ENCODE measurements at regions not wholly inside any gene's neighbourhood (a gene's known extent, or its start where the extent isn't known, plus 50 kb on each side); places are given as distances from the start of the nearest gene placed in this dataset.

- H3K27me3 ChIP-seq (ENCODE audit: insufficient read depth, low read length), result no peaks in the 10 kb centered on the region
- TF ChIP-seq EZH2 (IDR thresholded peaks at IDR 0.05; ENCODE audit: insufficient read depth, low read length) (no peak), CTCF (IDR thresholded peaks at IDR 0.05; ENCODE audit: insufficient read depth, low read depth, low read length) (no peak)
- Mint-ChIP-seq H3K9me3 (ENCODE audit: unreplicated experiment) (no peaks in the 10 kb centered on the region), H3K27me3 (ENCODE audit: low read depth, unreplicated experiment) (no peaks in the 10 kb centered on the region), H3K27ac (ENCODE audit: unreplicated experiment) (no peak overlapping the region), H3K4me3 (ENCODE audit: unreplicated experiment) (no peak overlapping the region), H3K36me3 (ENCODE audit: low read depth, unreplicated experiment) (no peaks in the 10 kb centered on the region), H3K4me1 (ENCODE audit: low read depth, unreplicated experiment) (peaks cover 16% of the 10 kb centered on the region)
- no peaks in the 10 kb centered on the region for H3K79me2 ChIP-seq (ENCODE audit: insufficient read depth, low read length)
- H3K9ac ChIP-seq (ENCODE audit: low read length), result no peak overlapping the region
- H3K36me3 ChIP-seq (ENCODE audit: insufficient read depth, low read length), result no peaks in the 10 kb centered on the region
- no peak overlapping the region for H3K4me3 ChIP-seq (ENCODE audit: insufficient read depth, low read depth, low read length)
- DNase-seq (ENCODE audit: low read depth) (no peak), FAIRE-seq (no peak)
- no peaks in the 10 kb centered on the region for H4K20me1 ChIP-seq (ENCODE audit: insufficient read depth, low read length)
- H3K4me2 ChIP-seq (ENCODE audit: low read length), result no peak overlapping the region
- H3K9me3 ChIP-seq (ENCODE audit: insufficient read depth, low read depth, low read length), result no peaks in the 10 kb centered on the region
- H3K4me1 ChIP-seq (ENCODE audit: insufficient read depth, low read length), result no peaks in the 10 kb centered on the region
- H2AFZ ChIP-seq (ENCODE audit: low read depth, low read length), result no peak overlapping the region
- no peak overlapping the region for H3K27ac ChIP-seq (ENCODE audit: low read depth, low read length)
Observed at GRCh38 chr5:104298518-104298917, 735.9 kb upstream of the NUDT12 start.

DNA sequence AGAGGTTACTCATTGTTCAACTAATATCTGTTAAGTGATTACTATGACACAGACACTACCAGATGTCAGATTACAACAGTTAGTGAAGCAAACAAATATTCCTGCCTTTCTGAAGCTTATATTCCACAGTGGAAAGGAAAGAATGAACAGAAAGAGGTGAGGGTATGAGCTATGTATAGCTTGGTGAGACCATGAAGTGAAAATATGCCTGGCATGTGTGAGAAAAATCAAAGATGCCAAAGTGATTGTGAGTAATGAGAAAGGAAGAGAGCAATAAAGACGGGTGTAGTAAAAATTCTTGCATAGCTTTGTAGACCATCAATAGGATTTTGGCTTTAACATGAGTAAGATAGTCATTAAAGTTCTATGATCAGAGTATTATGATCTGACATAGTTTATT is 734.5 kb upstream of the NUDT12 start:
- Histone ChIP-seq H3K79me2 (ENCODE audit: insufficient read depth, low read length) (no peaks in the 10 kb centered on the region), H3K4me3 (ENCODE audit: insufficient read depth, low read depth, low read length) (no peak overlapping the region), H3K9ac (ENCODE audit: low read length) (no peak overlapping the region), H2AFZ (ENCODE audit: low read depth, low read length) (no peak overlapping the region), H3K4me2 (ENCODE audit: low read length) (no peak overlapping the region), H3K4me1 (ENCODE audit: insufficient read depth, low read length) (no peaks in the 10 kb centered on the region), H3K27me3 (ENCODE audit: insufficient read depth, low read length) (no peaks in the 10 kb centered on the region), H3K9me3 (ENCODE audit: insufficient read depth, low read depth, low read length) (no peaks in the 10 kb centered on the region), H3K36me3 (ENCODE audit: insufficient read depth, low read length) (no peaks in the 10 kb centered on the region), H3K27ac (ENCODE audit: low read depth, low read length) (no peak overlapping the region), H4K20me1 (ENCODE audit: insufficient read depth, low read length) (no peaks in the 10 kb centered on the region)
- Mint-ChIP-seq H3K9me3 (ENCODE audit: unreplicated experiment) (no peaks in the 10 kb centered on the region), H3K27me3 (ENCODE audit: low read depth, unreplicated experiment) (no peaks in the 10 kb centered on the region), H3K27ac (ENCODE audit: unreplicated experiment) (peak overlapping the region; percentile 96), H3K4me3 (ENCODE audit: unreplicated experiment) (no peak overlapping the region), H3K4me1 (ENCODE audit: low read depth, unreplicated experiment) (peaks cover 16% of the 10 kb centered on the region), H3K36me3 (ENCODE audit: low read depth, unreplicated experiment) (no peaks in the 10 kb centered on the region)
- peak; percentile 42 for DNase-seq (ENCODE audit: low read depth)
- no peak for FAIRE-seq
- TF ChIP-seq EZH2 (IDR thresholded peaks at IDR 0.05; ENCODE audit: insufficient read depth, low read length) (no peak), CTCF (IDR thresholded peaks at IDR 0.05; ENCODE audit: insufficient read depth, low read depth, low read length) (no peak)

DNA sequence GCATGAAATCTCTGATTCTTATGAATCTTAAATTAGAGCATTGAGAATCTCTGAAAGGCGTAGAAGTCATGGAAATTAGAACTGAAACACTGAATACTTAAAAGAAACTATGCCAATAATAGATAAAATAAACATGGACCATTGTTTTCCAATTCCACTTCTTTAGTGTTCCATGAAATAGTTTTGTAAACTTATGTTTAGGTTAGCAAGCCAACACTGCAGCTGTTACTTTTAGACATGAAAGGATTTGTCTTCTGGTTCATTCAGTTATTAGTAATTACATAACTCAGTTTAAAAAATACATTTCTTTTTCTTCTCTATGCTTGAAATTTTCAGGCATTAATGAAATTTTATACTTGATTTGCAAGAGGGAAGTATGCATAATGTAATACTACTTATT is 733.4 kb upstream of the NUDT12 start:
- TF ChIP-seq EZH2 (IDR thresholded peaks at IDR 0.05; ENCODE audit: insufficient read depth, low read length) (no peak), CTCF (IDR thresholded peaks at IDR 0.05; ENCODE audit: insufficient read depth, low read depth, low read length) (no peak)
- Histone ChIP-seq H3K36me3 (ENCODE audit: insufficient read depth, low read length) (no peaks in the 10 kb centered on the region), H3K27me3 (ENCODE audit: insufficient read depth, low read length) (no peaks in the 10 kb centered on the region), H3K4me2 (ENCODE audit: low read length) (no peak overlapping the region), H3K27ac (ENCODE audit: low read depth, low read length) (no peak overlapping the region), H3K9ac (ENCODE audit: low read length) (no peak overlapping the region), H3K79me2 (ENCODE audit: insufficient read depth, low read length) (no peaks in the 10 kb centered on the region), H2AFZ (ENCODE audit: low read depth, low read length) (no peak overlapping the region), H3K4me3 (ENCODE audit: insufficient read depth, low read depth, low read length) (no peak overlapping the region), H3K9me3 (ENCODE audit: insufficient read depth, low read depth, low read length) (no peaks in the 10 kb centered on the region), H4K20me1 (ENCODE audit: insufficient read depth, low read length) (no peaks in the 10 kb centered on the region), H3K4me1 (ENCODE audit: insufficient read depth, low read length) (no peaks in the 10 kb centered on the region)
- no peaks in the 10 kb centered on the region for H3K27me3 Mint-ChIP-seq (ENCODE audit: low read depth, unreplicated experiment)
- H3K27ac Mint-ChIP-seq (ENCODE audit: unreplicated experiment), result peak overlapping the region; percentile 36
- no peak for FAIRE-seq
- H3K4me3 Mint-ChIP-seq (ENCODE audit: unreplicated experiment), result no peak overlapping the region
- H3K36me3 Mint-ChIP-seq (ENCODE audit: low read depth, unreplicated experiment), result no peaks in the 10 kb centered on the region
- no peak for DNase-seq (ENCODE audit: low read depth)
- H3K4me1 Mint-ChIP-seq (ENCODE audit: low read depth, unreplicated experiment), result peaks cover 14% of the 10 kb centered on the region
- H3K9me3 Mint-ChIP-seq (ENCODE audit: unreplicated experiment), result no peaks in the 10 kb centered on the region

Measured in astrocyte (in vitro differentiated cells and primary cell).